Keratinocyte (primary cell): ENCODE measurements at regions not wholly inside any gene's neighbourhood (a gene's known extent, or its start where the extent isn't known, plus 50 kb on each side); places are given as distances from the start of the nearest gene placed in this dataset.

Source experiments
- DNase-seq: peaks from one replicate; pipeline ENCODE4 v3.0.0-alpha.2; 2011; ENCODE audit warnings: low read depth, missing footprints, low spot score
- FAIRE-seq: peaks from 2 replicates; lab custom pipeline; 2011; peaks lifted over from hg19 to GRCh38; lab: Jason Lieb, UNC
- H2AFZ ChIP-seq: 2 replicates; pipeline ENCODE4 v1.6.0; 2012; ENCODE audit warnings: low read length, control low read depth, inconsistent platforms; ENCODE audit not compliant: control insufficient read depth
- H3K27ac ChIP-seq: 2 replicates; pipeline ENCODE4 v1.5.1; 2011; ENCODE audit warnings: low read length; ENCODE audit not compliant: control insufficient read depth, insufficient read depth
- H3K27me3 ChIP-seq: 3 replicates; pipeline ENCODE4 v1.6.0; 2011; ENCODE audit warnings: low read length; ENCODE audit not compliant: control insufficient read depth, insufficient read depth; ENCODE audit errors: extremely low read depth
- H3K36me3 ChIP-seq, 2 experiments: 2 replicates in 1 of 2; 3 replicates in 1 of 2; pipeline ENCODE4 v1.5.1; 2011; ENCODE audit warnings: low read length in 2 of 2, mild to moderate bottlenecking in 1 of 2; ENCODE audit not compliant: control insufficient read depth in 2 of 2, insufficient read depth in 2 of 2; ENCODE audit errors: extremely low read depth in 1 of 2
- H3K4me1 ChIP-seq: 3 replicates; pipeline ENCODE4 v1.5.1; 2011; ENCODE audit warnings: low read length; ENCODE audit not compliant: control insufficient read depth, insufficient read depth; ENCODE audit errors: extremely low read depth
- H3K4me2 ChIP-seq: 3 replicates; pipeline ENCODE4 v1.6.0; 2011; ENCODE audit warnings: low read depth, low read length; ENCODE audit not compliant: control insufficient read depth, insufficient read depth; ENCODE audit errors: extremely low read depth
- H3K4me3 ChIP-seq, 3 experiments: fragments of 200-600 bp in 1 of 3; sonication (generic) in 1 of 3; 2 replicates in 2 of 3; 3 replicates in 1 of 3; pipeline ENCODE4 v1.5.1; 2011 to 2016; ENCODE audit warnings: low read length in 3 of 3, mild to moderate bottlenecking in 3 of 3, control low read depth in 2 of 3, inconsistent platforms in 1 of 3, low read depth in 1 of 3, mixed read lengths in 1 of 3, mixed run types in 1 of 3, moderate library complexity in 1 of 3; ENCODE audit not compliant: control insufficient read depth in 2 of 3, insufficient read depth in 2 of 3; ENCODE audit errors: extremely low read depth in 1 of 3
- H3K79me2 ChIP-seq: 2 replicates; pipeline ENCODE4 v1.6.0; 2012; ENCODE audit warnings: low read length; ENCODE audit not compliant: control insufficient read depth, insufficient read depth
- H3K9ac ChIP-seq: 3 replicates; pipeline ENCODE4 v1.6.0; 2011; ENCODE audit warnings: low read length; ENCODE audit not compliant: control insufficient read depth, insufficient read depth; ENCODE audit errors: extremely low read depth
- H3K9me1 ChIP-seq: 3 replicates; pipeline ENCODE4 v1.6.0; 2011; ENCODE audit warnings: low read length; ENCODE audit not compliant: control insufficient read depth, insufficient read depth; ENCODE audit errors: extremely low read depth
- H3K9me3 ChIP-seq: 2 replicates; pipeline ENCODE4 v1.5.1; 2012; ENCODE audit warnings: low read depth, low read length; ENCODE audit not compliant: control insufficient read depth
- H4K20me1 ChIP-seq: 3 replicates; pipeline ENCODE4 v1.6.0; 2011; ENCODE audit warnings: low read length; ENCODE audit not compliant: control insufficient read depth, insufficient read depth; ENCODE audit errors: extremely low read depth
- EZH2 ChIP-seq: IDR thresholded peaks from one replicate; pipeline ENCODE4 v1.6.1; 2012; ENCODE audit warnings: inconsistent platforms, mild to moderate bottlenecking, low read length, moderate library complexity
- dilution Hi-C: fragments of 300-500 bp; cut with MboI; formaldehyde crosslinking; loops from one replicate; pipeline ENCODE4 v1.7.0; 2020; ENCODE audit warnings: low sequenced_read_pairs; ENCODE audit not compliant: extremely low pct_ligation_motif_present
- TF ChIP-seq, protein P1 (sequence below), 3 experiments: IDR thresholded peaks in 1 of 3; conservative IDR thresholded peaks in 1 of 3; optimal IDR thresholded peaks in 1 of 3; 2 replicates in 2 of 3; 3 replicates in 1 of 3; pipeline versions ENCODE3 to v1.5.1; 2011; ENCODE audit warnings: low read length in 3 of 3, mild to moderate bottlenecking in 3 of 3, moderate library complexity in 2 of 3, control low read depth in 1 of 3, inconsistent platforms in 1 of 3; ENCODE audit not compliant: insufficient read depth in 2 of 3; ENCODE audit errors: extremely low read depth in 1 of 3

DNA sequence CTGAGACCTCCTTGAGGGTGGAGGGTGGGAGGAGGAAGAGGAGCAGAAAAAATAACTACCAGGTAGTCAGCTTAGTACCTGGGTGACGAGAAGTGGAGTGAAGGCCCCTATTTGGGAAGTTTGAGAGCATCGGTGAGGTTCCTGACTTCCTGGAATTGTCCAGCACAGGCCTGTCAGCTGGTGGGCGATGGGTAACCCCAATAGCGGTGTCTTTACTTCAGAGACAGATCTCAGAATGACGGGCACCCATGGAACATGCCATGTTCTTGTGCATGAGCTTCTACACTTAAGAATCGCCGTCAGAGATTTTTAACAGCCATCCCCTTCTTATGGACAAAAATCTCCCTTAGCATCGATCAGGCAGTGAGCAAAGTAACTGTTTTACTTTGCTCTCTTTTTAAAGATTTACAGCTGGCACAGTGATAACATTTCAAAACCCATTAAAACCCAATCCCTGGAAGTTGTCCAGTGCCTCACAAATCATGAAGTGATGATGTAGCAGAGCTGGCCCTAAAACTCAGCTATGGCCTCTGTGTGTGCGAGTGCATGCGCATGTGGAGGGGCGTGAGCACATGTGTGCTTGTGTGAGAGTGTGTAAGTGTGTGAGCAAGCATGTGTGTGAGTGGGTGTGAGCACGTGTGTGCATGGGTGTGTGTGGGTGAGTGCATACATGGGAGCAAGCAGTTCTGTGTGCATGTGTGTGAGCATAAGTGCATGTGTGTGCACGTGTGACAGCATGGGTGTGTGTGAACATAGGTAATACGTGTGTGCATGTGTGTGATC is 85.2 kb downstream of the DLL1 start:
- no peaks in the 10 kb centered on the region for H3K9me3 ChIP-seq
- no peak overlapping the region for H3K27ac ChIP-seq
- H4K20me1 ChIP-seq = no peaks in the 10 kb centered on the region
- TF ChIP-seq EZH2 = no peak
- TF ChIP-seq, protein P1, sequence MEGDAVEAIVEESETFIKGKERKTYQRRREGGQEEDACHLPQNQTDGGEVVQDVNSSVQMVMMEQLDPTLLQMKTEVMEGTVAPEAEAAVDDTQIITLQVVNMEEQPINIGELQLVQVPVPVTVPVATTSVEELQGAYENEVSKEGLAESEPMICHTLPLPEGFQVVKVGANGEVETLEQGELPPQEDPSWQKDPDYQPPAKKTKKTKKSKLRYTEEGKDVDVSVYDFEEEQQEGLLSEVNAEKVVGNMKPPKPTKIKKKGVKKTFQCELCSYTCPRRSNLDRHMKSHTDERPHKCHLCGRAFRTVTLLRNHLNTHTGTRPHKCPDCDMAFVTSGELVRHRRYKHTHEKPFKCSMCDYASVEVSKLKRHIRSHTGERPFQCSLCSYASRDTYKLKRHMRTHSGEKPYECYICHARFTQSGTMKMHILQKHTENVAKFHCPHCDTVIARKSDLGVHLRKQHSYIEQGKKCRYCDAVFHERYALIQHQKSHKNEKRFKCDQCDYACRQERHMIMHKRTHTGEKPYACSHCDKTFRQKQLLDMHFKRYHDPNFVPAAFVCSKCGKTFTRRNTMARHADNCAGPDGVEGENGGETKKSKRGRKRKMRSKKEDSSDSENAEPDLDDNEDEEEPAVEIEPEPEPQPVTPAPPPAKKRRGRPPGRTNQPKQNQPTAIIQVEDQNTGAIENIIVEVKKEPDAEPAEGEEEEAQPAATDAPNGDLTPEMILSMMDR (optimal IDR thresholded peaks at IDR 0.05 in 1 of 3, IDR thresholded peaks at IDR 0.05 in 1 of 3, conservative IDR thresholded peaks at IDR 0.05 in 1 of 3; ENCODE audit: extremely low read depth in 1 of 3, insufficient read depth in 2 of 3, low read length in 3 of 3) = no peak
- DNase-seq = no peak
- dilution Hi-C loops = no loop called here
- H3K4me1 ChIP-seq = peaks cover 12% of the 10 kb centered on the region
- H3K27me3 ChIP-seq = peaks cover 6% of the 10 kb centered on the region
- H3K4me3 ChIP-seq = no peak overlapping the region
- no peaks in the 10 kb centered on the region for H3K36me3 ChIP-seq
- H3K9me1 ChIP-seq = no peaks in the 10 kb centered on the region
- no peak overlapping the region for H2AFZ ChIP-seq
- H3K79me2 ChIP-seq = no peaks in the 10 kb centered on the region
- FAIRE-seq = no peak
- H3K4me2 ChIP-seq = no peak overlapping the region
- H3K9ac ChIP-seq = no peak overlapping the region

- H3K36me3 ChIP-seq = no peaks in the 10 kb centered on the region
- H3K9ac ChIP-seq = no peak overlapping the region
- H3K27me3 ChIP-seq = peaks cover 3% of the 10 kb centered on the region
- no peak for FAIRE-seq
- no peaks in the 10 kb centered on the region for H4K20me1 ChIP-seq
- TF ChIP-seq, protein P1 (optimal IDR thresholded peaks at IDR 0.05 in 1 of 3, IDR thresholded peaks at IDR 0.05 in 1 of 3, conservative IDR thresholded peaks at IDR 0.05 in 1 of 3; ENCODE audit: extremely low read depth in 1 of 3, insufficient read depth in 2 of 3, low read length in 3 of 3) = no peak
- no peak for TF ChIP-seq EZH2
- DNase-seq = no peak
- dilution Hi-C loops = no loop called here
- H3K9me3 ChIP-seq = no peaks in the 10 kb centered on the region
- no peak overlapping the region for H3K4me2 ChIP-seq
- no peak overlapping the region for H2AFZ ChIP-seq
- H3K79me2 ChIP-seq = no peaks in the 10 kb centered on the region
- H3K4me3 ChIP-seq = no peak overlapping the region
- H3K27ac ChIP-seq = no peak overlapping the region
- peaks cover 12% of the 10 kb centered on the region for H3K4me1 ChIP-seq
- no peaks in the 10 kb centered on the region for H3K9me1 ChIP-seq
Observed at GRCh38 chr6:170205126-170205525, 85.8 kb downstream of the DLL1 start.
